Kidney epithelial cell (primary cell): ENCODE measurements at regions not wholly inside any gene's neighbourhood (a gene's known extent, or its start where the extent isn't known, plus 50 kb on each side); places are given as distances from the start of the nearest gene placed in this dataset.

Source experiments
- DNase-seq: peaks from one replicate; pipeline ENCODE4 v3.0.0-alpha.2; 2010; ENCODE audit warnings: low read depth
- H3K27me3 ChIP-seq: 2 replicates; pipeline ENCODE4 v1.6.0; 2011; ENCODE audit warnings: low read length; ENCODE audit not compliant: control insufficient read depth, insufficient read depth
- H3K36me3 ChIP-seq: 2 replicates; pipeline ENCODE4 v1.5.1; 2011; ENCODE audit warnings: low read length; ENCODE audit not compliant: control insufficient read depth, insufficient read depth
- H3K4me3 ChIP-seq: 2 replicates; pipeline ENCODE4 v1.5.1; 2011; ENCODE audit warnings: low read depth, mild to moderate bottlenecking, control low read depth, low read length
- CTCF ChIP-seq: IDR thresholded peaks from 2 replicates; pipeline ENCODE4 v1.5.1; 2011; ENCODE audit warnings: mild to moderate bottlenecking, moderate library complexity, low read length, control low read depth, inconsistent platforms; ENCODE audit not compliant: insufficient read depth, poor library complexity, severe bottlenecking

- no peak for TF ChIP-seq CTCF
- no peak for DNase-seq
Measured at GRCh38 chr12:90078344-90078743, 369.7 kb upstream of the ATP2B1 start.

DNA sequence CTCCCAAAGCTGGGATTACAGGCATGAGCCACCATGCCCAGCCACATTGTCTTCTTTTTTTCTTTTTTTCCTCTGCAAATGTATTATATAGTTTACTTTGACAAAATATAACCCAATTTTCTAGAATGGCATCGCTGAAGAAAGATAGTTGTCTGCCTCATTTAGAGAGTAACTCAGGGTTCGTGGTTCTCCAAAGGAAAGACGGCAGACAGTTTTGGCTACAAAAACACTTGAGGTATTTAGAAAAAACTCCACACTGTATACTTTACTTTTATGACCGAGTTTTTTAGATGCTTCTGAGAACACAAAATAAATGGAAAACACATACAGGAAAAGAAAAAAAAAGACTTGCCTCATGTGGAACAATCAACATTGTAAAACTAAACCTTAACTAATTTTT, 369.1 kb upstream of the ATP2B1 start:
- DNase-seq = no peak
- H3K36me3 ChIP-seq = no peaks in the 10 kb centered on the region
- TF ChIP-seq CTCF = no peak
- no peak overlapping the region for H3K4me3 ChIP-seq
- H3K27me3 ChIP-seq = no peaks in the 10 kb centered on the region

More at GRCh38 chr12:90078344-90078743, 369.7 kb upstream of the ATP2B1 start:
- Histone ChIP-seq H3K36me3 (no peaks in the 10 kb centered on the region), H3K4me3 (no peak overlapping the region), H3K27me3 (no peaks in the 10 kb centered on the region)

DNA sequence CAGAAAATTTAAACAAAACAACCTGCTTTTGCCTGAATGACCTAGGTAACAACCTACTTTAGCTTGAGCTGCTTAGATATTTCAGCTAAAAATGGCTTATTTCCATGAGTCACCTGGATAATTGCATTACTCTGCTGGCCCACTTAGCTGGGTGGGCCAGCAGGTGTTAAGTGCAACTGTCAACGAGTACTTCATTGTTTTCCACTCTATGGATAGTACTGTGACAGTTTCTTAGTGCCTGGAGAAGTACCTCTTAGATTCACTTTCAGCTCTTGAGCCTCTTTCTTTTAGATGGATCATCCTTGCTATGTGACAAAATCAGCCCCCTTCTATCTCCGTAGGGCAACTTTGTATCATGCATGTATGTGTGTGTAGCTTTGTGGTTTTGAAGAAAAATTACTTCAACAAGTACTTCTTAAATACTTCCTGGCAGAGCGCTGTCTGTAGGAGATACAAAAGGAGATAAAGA, 368.2 kb upstream of the ATP2B1 start:
- Histone ChIP-seq H3K36me3 (no peaks in the 10 kb centered on the region), H3K4me3 (no peak overlapping the region), H3K27me3 (no peaks in the 10 kb centered on the region)
- no peak for DNase-seq
- TF ChIP-seq CTCF = no peak

- no peaks in the 10 kb centered on the region for H3K36me3 ChIP-seq
- no peak for TF ChIP-seq CTCF
- no peaks in the 10 kb centered on the region for H3K27me3 ChIP-seq
- H3K4me3 ChIP-seq = no peak overlapping the region
- DNase-seq = no peak
Measured at GRCh38 chr12:90075685-90076084, 367.0 kb upstream of the ATP2B1 start.

DNA sequence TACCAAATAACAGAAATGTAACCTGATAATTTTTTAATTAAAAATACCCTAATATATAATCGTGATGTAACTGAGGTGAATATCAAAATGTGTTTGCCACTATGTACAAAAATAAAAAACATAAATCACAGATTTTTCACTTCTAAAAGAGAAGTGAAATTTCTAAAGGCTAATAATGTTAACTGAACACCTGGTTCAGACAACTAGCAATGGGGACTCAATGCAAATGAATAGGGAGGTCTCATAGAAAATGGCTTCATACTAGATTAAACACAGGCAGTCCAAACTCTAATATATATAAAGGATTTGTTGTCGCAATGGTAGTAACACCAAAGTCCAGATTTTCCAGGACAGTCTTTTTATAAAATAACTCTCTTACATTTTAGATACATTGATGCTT, 365.4 kb upstream of the ATP2B1 start:
- H3K36me3 ChIP-seq = no peaks in the 10 kb centered on the region
- no peak overlapping the region for H3K4me3 ChIP-seq
- DNase-seq = no peak
- no peak for TF ChIP-seq CTCF
- no peaks in the 10 kb centered on the region for H3K27me3 ChIP-seq

DNA sequence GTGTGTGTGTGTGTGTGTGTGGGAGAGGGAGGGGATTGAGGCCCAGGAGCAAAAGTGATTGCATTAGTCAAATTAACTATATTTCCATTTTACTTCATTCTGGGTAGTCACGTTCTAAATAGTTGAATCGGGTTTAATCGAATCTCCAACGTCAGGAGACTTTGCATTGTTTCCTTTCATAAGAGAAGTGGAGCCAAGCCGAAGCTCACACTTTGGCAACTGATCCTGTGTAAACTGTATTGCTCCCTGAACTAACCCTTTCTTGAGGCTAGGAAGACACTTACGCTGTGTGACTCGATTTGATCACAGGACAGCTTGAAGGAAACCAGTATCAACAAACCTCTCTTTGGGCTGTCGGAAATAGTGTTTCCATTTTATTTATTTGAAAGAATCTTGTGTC, 363.4 kb upstream of the ATP2B1 start:
- Histone ChIP-seq H3K27me3 (no peaks in the 10 kb centered on the region), H3K36me3 (no peaks in the 10 kb centered on the region), H3K4me3 (no peak overlapping the region)
- TF ChIP-seq CTCF = no peak
- no peak for DNase-seq
